ENCODE measurements at regions not wholly inside any gene's neighbourhood (a gene's known extent, or its start where the extent isn't known, plus 50 kb on each side); places are given as distances from the start of the nearest gene placed in this dataset.

DNA sequence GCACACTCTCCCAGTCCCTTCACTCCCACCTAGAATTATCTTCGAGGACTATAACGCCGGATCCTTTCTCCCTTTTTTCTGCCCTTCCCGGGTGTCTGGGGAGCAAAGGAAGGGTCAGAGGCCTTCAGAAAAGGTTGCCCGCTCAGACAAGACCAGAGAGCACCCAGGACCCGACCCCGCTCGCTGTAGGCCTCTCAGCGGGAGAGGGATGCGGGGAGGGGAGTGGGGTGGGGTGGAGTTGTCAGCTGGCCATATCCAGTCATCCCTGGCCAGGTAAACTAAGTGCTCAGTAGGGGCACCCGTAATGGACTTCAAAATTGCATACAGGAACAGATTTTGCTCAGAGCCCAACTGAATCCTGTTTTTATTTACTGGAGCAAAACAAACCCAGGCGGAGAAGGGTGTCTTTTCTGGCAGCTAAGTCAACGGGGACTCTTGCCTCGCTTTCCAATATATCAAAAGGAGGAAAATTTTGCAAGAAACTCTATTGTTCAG lies 65.0 kb downstream of the NOL4 start:
- DNase-seq (ENCODE audit: low read depth in 4 of 4, low spot score in 3 of 4), result no peak

- DNase-seq (ENCODE audit: low read depth in 4 of 4, low spot score in 3 of 4), result peak; percentile 14 to 54 (median 39)
Observed at GRCh38 chr18:34158881-34159690, 65.6 kb downstream of the NOL4 start.

DNA sequence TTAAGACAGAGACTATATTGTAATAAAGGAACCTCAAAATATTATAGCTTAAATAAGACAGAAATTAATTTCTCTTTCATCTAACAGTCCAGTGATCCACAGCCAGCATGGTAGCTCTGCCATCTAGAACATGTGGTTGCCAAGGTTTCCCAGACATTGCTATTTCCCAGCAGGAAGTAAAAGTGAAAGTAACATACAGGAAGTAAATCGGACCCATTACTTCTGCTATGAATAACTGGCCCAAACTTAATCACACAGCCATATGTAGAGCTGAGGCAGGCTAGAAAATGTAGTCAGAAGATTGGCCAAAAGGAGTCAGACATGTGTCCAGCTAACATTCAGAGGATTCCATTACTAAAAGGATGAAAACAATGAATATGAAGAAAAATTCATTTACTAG lies 71.0 kb downstream of the NOL4 start:
- no peak for DNase-seq (ENCODE audit: low read depth in 4 of 4, low spot score in 3 of 4)

- DNase-seq (ENCODE audit: low read depth in 4 of 4, low spot score in 3 of 4), result no peak
Observed at GRCh38 chr18:34131006-34131405, 93.7 kb downstream of the NOL4 start.

GRCh38 chr18:34128436-34128835 lies 96.3 kb downstream of the NOL4 start:
- DNase-seq (ENCODE audit: low read depth in 4 of 4, low spot score in 3 of 4), result no peak

DNA sequence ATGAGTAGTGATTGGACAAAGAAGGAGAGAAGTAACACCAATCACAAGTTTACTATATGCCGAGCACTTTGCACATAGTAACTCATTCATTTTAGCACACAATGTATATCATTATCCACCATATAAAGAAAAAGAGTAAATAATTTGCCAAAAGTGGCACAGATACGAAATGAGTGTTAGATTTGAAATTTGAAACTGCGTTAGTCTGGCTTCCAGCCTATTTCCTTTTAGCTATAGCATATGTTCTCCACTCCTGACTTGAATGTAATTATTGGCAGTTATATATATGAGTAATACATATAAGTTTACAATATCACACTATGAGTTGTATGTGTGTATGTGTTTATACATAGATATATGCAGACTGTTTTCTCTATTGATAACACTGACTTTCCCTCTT lies 98.6 kb downstream of the NOL4 start:
- DNase-seq (ENCODE audit: low read depth in 4 of 4, low spot score in 3 of 4), result no peak

GRCh38 chr18:34122724-34123334 lies 101.9 kb downstream of the NOL4 start:
- peak in 1 of 4 donors; percentile 24 for DNase-seq (ENCODE audit: low read depth in 4 of 4, low spot score in 3 of 4)

DNA sequence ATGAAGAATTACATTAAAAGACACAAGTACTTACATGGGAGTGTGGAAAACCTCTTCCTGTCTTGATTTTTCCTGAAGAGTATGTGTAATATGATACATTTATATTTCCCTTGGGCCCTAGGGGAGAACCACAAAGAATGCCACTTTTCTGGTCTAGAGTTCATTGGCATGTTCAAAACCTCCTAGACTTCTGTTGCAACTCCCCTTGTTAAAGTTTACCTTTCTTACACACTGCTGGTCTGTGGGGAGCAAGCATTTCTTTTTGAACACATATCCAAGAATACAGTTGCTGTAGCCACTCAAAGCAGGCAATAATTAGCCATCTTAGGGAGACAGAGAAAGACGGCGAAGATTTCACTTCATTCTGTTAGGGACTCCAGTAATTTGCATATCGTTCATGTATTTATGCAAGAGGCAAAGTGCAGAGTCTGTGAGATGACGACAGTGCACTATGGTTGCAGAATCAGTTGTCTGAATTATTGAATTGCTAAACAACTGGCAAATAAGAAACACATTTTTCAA lies 103.5 kb downstream of the NOL4 start:
- peak in 1 of 4 donors; percentile 10 for DNase-seq (ENCODE audit: low read depth in 4 of 4, low spot score in 3 of 4)

DNA sequence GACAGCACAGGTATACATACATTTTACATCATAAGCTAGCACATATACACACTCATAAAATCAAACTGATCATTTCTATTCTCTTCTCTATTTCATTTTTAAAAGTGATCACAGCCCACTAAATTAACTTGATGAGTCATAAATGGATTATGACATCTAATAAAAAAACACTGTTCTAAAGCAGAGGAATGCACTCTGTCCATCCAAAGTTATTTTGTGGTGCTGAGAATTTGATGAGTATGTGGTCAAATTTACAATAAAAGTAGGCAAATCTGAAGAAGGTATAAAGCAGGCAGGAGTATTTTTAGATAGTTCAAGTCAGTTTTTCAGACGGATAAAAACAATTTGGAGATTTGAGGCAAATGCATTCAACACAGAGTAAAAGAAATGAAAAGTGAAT lies 104.4 kb downstream of the NOL4 start:
- DNase-seq (ENCODE audit: low read depth in 4 of 4, low spot score in 3 of 4), result no peak

DNA sequence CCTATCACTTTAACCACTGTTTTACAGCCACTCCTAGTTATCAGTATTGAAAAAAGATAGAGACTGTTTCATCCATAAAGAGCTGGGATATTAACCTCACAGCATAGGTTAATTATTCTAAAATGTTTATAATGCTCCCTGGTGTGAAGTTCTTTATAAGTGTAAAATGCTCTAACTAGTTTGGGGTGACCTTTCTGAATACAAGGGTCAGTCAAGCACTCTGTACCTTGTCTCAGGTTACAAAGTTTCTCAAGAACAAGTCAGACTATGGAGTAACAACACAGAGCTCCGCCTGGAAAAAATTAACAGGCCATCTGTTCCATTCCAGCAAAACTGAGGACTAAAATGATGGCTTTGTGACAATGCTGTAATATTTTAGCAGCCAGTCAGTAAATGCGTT lies 107.4 kb downstream of the NOL4 start:
- DNase-seq (ENCODE audit: low read depth in 4 of 4, low spot score in 3 of 4), result peak in 1 of 4 donors; percentile 8

GRCh38 chr18:34115409-34116081 lies 109.2 kb downstream of the NOL4 start:
- no peak for DNase-seq (ENCODE audit: low read depth in 4 of 4, low spot score in 3 of 4)

DNA sequence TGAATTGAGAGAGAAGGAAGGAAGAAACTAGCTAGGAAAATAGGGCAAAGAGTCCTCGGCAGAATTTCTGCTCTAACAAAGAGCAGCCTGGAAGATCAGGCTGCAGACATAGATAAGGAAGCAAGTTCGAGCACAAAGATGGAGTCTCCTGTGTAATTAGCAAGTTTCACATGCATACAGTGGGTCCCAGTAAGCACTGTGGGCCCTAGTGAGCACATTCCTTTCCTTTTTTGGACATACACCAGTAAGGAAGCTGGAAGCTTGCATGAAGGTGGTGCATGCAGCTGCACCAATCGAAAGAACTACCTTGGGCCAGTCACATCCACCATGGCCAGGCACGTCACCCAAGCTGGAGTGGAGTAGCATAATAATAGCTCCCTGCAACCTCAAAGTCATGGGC lies 109.7 kb downstream of the NOL4 start:
- DNase-seq (ENCODE audit: low read depth in 4 of 4, low spot score in 3 of 4), result no peak

- no peak for DNase-seq (ENCODE audit: low read depth in 4 of 4, low spot score in 3 of 4)
Observed at GRCh38 chr18:34108206-34108605, 116.5 kb downstream of the NOL4 start.

DNA sequence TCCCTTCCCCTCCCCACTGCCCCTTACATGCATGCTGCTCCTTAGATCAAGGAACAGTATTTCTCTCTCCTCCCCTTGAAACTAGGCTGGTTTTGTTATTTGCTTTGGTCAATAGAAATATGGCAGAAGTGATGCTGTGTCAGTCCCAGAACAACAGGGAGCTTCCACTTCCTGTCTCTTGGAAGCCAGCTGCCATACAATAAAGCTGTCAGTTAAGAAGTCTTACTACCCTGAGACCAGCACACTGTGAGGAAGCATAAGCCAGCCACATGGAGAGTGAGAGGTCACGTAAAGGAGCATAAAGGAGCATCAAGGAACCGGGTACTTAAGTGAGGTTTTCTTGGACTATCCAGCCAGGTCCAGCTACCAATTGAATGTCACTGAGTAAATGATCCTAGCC lies 126.6 kb downstream of the NOL4 start:
- no peak for DNase-seq (ENCODE audit: low read depth in 4 of 4, low spot score in 3 of 4)

DNA sequence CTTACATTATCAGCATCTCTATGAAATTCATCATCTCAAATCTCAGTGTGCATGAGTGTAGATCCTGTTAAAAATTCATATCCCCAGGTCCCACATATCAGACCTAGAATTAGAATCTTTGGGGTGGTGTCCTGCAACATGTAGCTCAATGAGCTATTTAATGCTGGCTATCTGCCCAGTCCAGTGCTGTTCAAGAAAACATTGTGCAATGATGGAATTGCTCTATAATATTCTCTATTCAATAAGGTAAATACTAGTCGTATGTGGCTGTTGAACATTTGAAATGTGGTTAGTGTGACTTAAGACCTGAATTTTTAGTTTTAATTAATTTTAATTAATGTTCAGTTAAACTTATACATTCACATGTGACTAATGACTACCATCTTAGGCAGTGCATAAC lies 127.4 kb downstream of the NOL4 start:
- DNase-seq (ENCODE audit: low read depth in 4 of 4, low spot score in 3 of 4), result no peak

- DNase-seq (ENCODE audit: low read depth in 4 of 4, low spot score in 3 of 4), result no peak
Observed at GRCh38 chr18:34094148-34094547, 130.6 kb downstream of the NOL4 start.

GRCh38 chr18:34092796-34093195 lies 131.9 kb downstream of the NOL4 start:
- DNase-seq (ENCODE audit: low read depth in 4 of 4, low spot score in 3 of 4), result no peak

DNA sequence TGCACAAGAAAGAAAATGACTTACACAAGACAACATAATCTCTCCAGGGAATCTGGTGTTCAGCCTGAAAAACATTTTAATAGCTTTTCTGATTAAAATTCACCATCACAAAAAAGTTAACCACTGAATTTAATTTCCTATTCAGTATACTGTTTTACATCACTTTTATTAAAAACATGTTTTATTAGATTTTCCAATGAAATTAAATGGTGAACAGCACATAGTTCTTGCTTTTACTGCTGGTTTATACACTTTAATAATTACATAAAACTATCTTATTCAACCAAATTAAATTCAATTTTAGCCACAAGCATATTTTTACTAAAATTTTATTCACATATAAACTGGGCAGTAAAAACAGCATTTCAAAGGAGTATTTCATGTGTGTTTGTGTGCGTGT lies 138.3 kb downstream of the NOL4 start:
- no peak for DNase-seq (ENCODE audit: low read depth in 4 of 4, low spot score in 3 of 4)

- DNase-seq (ENCODE audit: low read depth in 4 of 4, low spot score in 3 of 4), result no peak
Observed at GRCh38 chr18:34085140-34085739, 139.5 kb downstream of the NOL4 start.

DNA sequence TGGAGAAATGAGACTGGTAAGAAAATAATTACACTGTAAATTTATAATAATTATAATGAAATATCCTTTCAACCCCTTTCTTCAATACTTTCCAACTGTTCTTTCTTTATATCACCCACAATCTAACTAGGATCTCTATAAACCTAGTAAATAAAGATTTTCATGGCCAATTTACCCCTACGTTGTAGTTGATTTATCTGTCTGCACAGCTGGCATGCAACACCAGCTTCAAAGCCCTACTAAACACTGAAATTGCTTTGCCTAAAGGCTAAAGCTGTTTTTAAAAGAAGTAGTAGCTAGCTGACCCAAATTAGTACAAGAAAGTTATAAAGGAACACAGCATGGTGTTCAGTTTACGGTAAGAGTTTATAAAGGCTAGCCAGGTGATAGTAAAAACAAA lies 140.1 kb downstream of the NOL4 start:
- DNase-seq (ENCODE audit: low read depth in 4 of 4, low spot score in 3 of 4), result no peak

DNA sequence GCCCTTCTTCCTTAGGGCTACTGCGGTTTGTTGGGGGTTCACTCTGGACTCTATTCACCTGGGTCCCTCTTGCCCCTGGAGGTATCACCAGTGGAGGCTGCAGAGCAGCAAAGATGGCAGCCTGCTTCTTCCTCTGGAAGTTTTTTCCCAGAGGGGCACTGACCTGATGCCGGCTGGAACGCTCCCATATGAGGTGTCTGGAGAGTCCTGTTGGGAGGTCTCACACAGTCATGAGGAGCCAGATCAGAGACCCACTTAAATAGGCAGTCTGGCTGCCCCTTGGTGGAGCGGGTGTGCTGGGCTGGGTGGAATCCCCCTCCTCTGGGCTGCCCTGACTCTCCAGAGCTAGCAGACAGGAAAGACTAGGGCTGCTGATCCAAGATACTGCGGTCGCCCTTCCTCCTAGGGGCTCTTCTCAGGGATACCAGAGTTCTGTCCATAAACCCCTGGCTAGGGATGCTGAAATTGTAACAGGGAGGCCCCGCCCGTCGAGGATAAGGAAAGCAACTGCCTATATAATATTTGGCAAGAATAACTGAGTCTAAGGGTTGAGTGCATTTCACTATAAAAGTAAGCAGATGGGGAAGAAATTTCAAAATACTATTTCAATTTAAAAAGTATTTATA lies 140.7 kb downstream of the NOL4 start:
- DNase-seq (ENCODE audit: low read depth in 4 of 4, low spot score in 3 of 4), result no peak

Measured in left renal pelvis (tissue), 4 donors.